SU-DHL-6 (cell line): ENCODE measurements at regions not wholly inside any gene's neighbourhood (a gene's known extent, or its start where the extent isn't known, plus 50 kb on each side); places are given as distances from the start of the nearest gene placed in this dataset.

Experiments used
- CTCF ChIP-seq: fragments of 200-600 bp; sonication (generic); IDR thresholded peaks from one replicate; pipeline ENCODE4 v1.5.1; 2017; ENCODE audit warnings: antibody characterized with exemption, mild to moderate bottlenecking, low read length, moderate library complexity; ENCODE audit not compliant: insufficient read depth, poor library complexity, severe bottlenecking
- EZH2phosphoT487 ChIP-seq: fragments of 200-600 bp; sonication (generic), shearing (Covaris generic); conservative IDR thresholded peaks from 2 replicates; pipeline ENCODE4 v1.6.1; 2018; ENCODE audit warnings: mild to moderate bottlenecking, antibody characterized with exemption, low read length, moderate library complexity, mixed read lengths

DNA sequence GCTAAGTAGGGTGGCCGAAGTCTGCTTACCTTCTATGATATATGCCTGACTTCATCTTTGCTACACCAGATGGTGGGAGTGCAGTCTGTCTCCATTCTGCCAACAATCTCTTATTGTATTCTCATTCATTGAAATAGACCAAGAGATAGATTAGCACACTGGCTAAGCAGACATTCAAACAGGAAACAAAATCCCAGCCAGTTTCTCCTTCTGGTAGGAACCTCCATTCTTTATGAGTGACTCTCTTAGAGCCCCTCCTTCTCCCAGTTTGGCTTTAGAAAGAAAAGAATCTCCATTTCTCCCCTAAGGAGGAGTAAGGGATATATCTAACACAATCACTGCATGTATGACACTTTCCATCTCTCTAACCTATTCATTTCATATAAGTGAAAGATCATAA is 118.9 kb upstream of the COL5A2 start:
- TF ChIP-seq CTCF = no peak
- TF ChIP-seq EZH2phosphoT487 = no peak
